ENCODE measurements at regions not wholly inside any gene's neighbourhood (a gene's known extent, or its start where the extent isn't known, plus 50 kb on each side); places are given as distances from the start of the nearest gene placed in this dataset.
"Not testable (repeated sequence)": the region's sequence is repeated elsewhere in the genome, so short reads cannot be mapped to it uniquely, and the experiment has no call there.

DNA sequence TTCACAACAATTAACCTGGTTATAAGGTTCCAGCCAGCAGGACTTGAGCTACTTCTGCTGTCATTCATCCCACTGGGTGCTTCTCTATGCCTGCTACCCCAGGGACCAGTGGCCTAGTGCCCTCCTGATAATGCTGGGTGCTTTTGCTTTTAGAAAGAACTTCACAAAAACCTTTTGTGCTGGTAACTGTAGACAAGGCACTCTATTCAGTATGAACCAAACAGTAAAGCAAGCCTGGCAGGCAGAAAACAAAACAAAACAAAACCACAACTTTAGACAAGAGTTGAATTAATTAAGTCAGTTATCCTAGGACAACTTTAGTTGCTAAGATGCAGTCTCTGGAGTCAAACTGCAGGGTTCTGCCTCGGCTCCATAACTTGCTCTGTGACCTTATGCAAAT lies 61.9 kb upstream of the ADGRL2 start:
- no peak for DNase-seq

DNA sequence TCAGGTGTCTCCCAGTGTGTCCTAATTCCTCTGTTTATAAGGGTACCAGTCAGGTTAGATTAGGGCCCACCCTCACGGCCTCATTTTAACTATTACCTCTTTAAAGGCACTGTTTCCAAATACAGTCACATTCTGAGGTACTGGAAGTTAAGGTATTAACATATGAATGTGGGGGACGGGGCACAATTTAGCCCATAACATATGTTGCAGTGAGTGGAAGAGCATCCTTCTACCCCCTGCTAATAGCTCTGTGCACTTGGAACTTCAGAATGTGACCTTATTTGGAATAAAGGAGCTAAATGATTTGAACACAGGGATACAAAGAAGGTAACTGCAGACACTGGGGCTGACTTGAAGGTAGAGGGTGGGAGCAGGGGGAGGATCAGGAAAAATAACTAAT lies 67.3 kb upstream of the ADGRL2 start:
- no peak for DNase-seq

GRCh38 chr1:81731989-81732388 lies 68.7 kb upstream of the ADGRL2 start:
- DNase-seq, result no peak

DNA sequence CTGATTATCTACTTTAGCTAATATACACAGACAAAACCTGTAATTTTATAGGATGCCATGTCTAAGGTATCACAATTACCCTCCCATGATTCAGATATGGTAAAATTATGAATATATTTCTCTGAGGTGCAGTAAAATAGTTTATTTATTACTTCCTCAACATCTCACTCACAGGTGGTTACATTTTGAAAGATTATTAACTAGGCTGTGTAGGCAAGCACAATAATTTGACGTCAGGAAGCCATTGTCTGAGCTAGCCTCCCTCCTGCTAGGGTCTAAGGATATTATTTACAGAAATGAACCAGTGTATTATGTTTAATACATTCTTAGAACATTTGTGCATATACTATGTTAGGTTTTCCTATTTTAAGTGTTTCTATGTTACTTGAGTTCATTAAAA lies 69.9 kb upstream of the ADGRL2 start:
- DNase-seq, result no peak

GRCh38 chr1:81730299-81730698 lies 70.4 kb upstream of the ADGRL2 start:
- not testable (repeated sequence) for DNase-seq

GRCh38 chr1:81729818-81730217 lies 70.9 kb upstream of the ADGRL2 start:
- no peak for DNase-seq

- DNase-seq, result no peak
These were observed 71.5 kb upstream of the ADGRL2 start for GRCh38 chr1:81729239-81729638.

GRCh38 chr1:81725823-81726222 lies 74.9 kb upstream of the ADGRL2 start:
- DNase-seq, result no peak

- not testable (repeated sequence) for DNase-seq
These were observed 78.0 kb upstream of the ADGRL2 start for GRCh38 chr1:81722631-81723328.

DNA sequence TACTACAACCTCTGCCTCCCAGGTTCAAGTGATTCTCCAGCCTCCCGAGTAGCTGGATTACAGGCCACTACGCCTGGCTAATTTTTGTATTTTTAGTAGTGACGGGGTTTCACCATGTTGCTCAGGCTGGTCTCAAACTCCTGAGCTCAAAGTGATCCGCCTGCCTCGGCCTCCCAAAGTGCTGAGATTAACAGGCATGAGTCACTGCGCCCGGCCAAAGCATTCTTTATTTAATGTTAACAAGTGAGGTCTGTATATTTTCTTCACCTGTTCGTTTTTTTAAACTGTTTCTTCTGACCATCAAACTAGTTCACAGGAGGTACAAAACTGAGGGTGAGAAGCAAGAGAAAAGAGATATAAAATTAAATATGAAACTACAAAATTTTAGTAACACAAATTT lies 80.5 kb upstream of the ADGRL2 start:
- DNase-seq, result not testable (repeated sequence)

DNA sequence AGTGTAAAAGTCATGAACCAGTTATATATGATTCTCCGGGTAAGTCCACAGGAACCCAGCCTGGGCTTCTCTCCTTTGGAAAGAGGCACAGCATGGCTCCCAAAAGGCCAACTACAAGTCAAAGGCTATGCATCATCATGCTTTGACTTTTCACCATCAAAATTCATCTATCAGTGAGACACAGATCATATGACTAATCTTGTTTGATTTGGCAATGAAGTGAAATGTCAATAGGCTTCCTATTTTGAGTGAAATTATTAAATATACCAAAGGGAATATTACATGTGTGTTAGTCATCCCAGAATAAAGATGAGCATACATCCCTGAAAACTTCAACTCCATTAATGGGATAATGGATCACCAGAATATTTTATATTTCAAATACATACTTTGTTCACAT lies 83.5 kb upstream of the ADGRL2 start:
- DNase-seq, result no peak

GRCh38 chr1:81715391-81715790 lies 85.3 kb upstream of the ADGRL2 start:
- no peak for DNase-seq

GRCh38 chr1:81714636-81715035 lies 86.1 kb upstream of the ADGRL2 start:
- DNase-seq, result no peak

DNA sequence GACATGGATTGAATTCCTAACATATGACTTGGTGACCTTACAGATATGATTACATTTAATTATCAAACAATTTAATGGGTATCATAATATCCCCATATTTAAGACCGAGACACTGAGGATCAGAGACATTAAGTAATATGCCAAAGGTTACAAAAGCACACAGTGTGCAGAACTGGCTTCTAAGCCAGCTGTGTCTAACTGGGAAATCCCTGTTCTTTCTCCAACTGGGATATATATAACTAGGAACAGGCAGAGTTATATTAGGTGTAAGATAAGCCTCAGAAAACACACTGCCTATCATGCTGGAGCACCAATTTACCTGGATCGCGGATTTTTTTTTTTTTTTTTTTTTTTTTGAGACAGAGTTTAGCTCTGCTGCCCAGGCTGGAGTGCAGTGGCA lies 88.3 kb upstream of the ADGRL2 start:
- no peak for DNase-seq

GRCh38 chr1:81710857-81711256 lies 89.9 kb upstream of the ADGRL2 start:
- no peak for DNase-seq

GRCh38 chr1:81708250-81708649 lies 92.5 kb upstream of the ADGRL2 start:
- DNase-seq, result no peak

GRCh38 chr1:81706650-81707435 lies 93.9 kb upstream of the ADGRL2 start:
- DNase-seq, result no peak

DNA sequence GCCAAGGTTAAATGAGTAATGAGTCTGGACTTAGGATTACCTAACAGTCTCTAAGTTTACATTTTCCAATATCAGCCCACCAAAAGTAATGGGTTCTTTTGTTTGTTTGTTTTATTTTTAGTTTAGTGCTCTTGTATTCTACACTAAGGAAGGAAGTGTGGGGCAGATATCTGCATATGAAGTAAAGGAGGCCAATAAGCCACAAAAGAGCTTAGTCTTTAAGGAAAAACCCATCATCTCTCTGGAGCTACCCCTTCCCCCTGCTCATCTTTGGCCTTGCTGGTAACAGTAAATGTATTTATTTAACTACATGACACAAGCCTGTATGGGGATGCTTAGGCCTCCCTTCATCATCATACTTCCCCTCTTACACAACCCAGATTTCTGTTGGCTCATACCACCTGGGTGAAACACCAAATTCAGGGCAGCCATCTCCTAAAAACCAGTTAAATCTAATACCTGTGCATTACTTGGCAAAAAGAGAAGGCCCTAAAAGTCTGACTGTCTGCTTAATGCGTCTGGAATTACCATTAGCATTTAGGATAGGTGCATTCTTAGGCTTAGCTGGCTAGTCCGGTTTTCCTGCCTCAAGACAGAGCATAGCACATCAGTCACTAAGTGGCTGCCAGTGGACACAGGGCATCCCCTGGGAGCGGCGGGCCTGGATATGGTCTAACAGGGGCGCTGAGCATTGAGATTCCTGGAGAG lies 96.8 kb upstream of the ADGRL2 start:
- DNase-seq, result no peak

DNA sequence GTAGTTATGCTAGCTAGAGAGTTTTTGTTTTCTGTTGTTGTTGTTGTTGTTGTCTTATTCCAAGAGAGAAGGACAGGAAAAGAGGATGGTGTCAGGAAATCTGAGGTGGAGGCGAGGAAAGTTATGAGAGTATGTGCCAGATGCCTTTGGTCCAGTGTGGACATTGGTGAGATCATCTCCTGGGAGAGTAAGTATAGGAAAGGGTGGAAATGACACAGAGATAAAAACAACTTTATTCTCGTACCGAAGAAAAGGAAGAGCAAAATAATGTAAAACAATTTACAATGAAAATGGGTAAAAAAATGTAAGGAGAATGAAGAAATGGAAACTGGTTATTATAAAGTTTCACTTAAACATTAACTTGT lies 97.4 kb upstream of the ADGRL2 start:
- DNase-seq, result no peak

- no peak for DNase-seq
These were observed 97.8 kb upstream of the ADGRL2 start for GRCh38 chr1:81702903-81703302.

GRCh38 chr1:81702079-81702715 lies 98.5 kb upstream of the ADGRL2 start:
- DNase-seq, result no peak

- no peak for DNase-seq
These were observed 99.8 kb upstream of the ADGRL2 start for GRCh38 chr1:81700728-81701470.

DNA sequence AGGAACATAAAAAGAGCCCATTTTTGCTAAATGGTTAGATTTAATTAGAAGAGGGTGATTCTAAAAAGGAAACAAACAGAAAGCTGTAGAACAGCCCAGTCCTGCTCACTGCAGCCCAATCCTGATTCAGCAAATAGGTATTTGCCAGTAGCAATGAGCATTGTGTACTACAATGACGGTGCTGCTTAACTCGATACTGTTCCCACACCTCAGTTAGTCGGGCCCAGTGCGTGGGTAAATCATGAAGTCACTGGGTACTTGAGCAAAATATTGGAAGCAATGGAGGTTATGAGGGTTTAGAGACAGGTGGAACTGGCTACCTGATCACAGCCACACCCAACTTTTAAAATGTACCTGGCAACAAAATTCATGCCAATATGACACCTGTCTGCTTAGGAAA lies 101.5 kb upstream of the ADGRL2 start:
- DNase-seq, result no peak
